A549 (cell line): ENCODE measurements at regions not wholly inside any gene's neighbourhood (a gene's known extent, or its start where the extent isn't known, plus 50 kb on each side); places are given as distances from the start of the nearest gene placed in this dataset.

ENCODE experiments used
- ATAC-seq, 2 experiments: fragments of 200-7000 bp in 1 of 2; fragments of >200 bp in 1 of 2; cut with Nextera tagmentation in 1 of 2; cut with Tn5 transposase in 1 of 2; 3 replicates each; pipeline versions ENCODE4 v1.8.0 to v1.9.1; 2018 to 2020; ENCODE audit warnings: mild to moderate bottlenecking in 1 of 2, moderate library complexity in 1 of 2
- CTCF ChIA-PET: fragments of 300-600 bp; sonication (Branson Sonifier 250); formaldehyde crosslinking; extraction: SDS; loops from one replicate; lab custom pipeline; 2021; ENCODE audit warnings: antibody characterized with exemption, inconsistent platforms; lab: Yijun Ruan, JAX
- POLR2A ChIA-PET: fragments of 350-600 bp; formaldehyde crosslinking; extraction: SDS; loops from one replicate; lab custom pipeline; 2021; ENCODE audit warnings: antibody characterized with exemption, inconsistent platforms; lab: Yijun Ruan, JAX
- DNase-seq, 2 experiments: peaks; one replicate each; pipeline versions ENCODE4 v3.0.0 to v3.0.0-alpha.2; 2011 to 2016; ENCODE audit warnings: low read depth in 1 of 2, low spot score in 1 of 2
- FAIRE-seq: peaks from 2 replicates; lab custom pipeline; 2011; peaks lifted over from hg19 to GRCh38; lab: Jason Lieb, UNC
- H3K27ac ChIP-seq, 2 experiments: fragments of >200 bp; sonication (Bioruptor Twin); formaldehyde crosslinking; 3 replicates each; pipeline ENCODE4 v1.5.1; 2016 to 2017
- H3K4me1 ChIP-seq: fragments of >200 bp; sonication (Bioruptor Twin); formaldehyde crosslinking; 3 replicates; pipeline ENCODE4 v1.6.1; 2016
- H3K4me2 ChIP-seq: fragments of >200 bp; sonication (Bioruptor Twin); formaldehyde crosslinking; 3 replicates; pipeline ENCODE4 v1.6.1; 2016
- H3K4me3 ChIP-seq: fragments of >200 bp; sonication (Bioruptor Twin); formaldehyde crosslinking; 3 replicates; pipeline ENCODE4 v1.5.1; 2016
- H3K9me3 ChIP-seq: fragments of >200 bp; sonication (Bioruptor Twin); formaldehyde crosslinking; 3 replicates; pipeline ENCODE4 v1.6.1; 2016
- E2F6 ChIP-seq: IDR thresholded peaks from 2 replicates; pipeline ENCODE4 v1.6.1; 2012; ENCODE audit warnings: low read depth, borderline replicate concordance
- EHMT2 ChIP-seq: fragments of 200-600 bp; sonication (generic); IDR thresholded peaks from 2 replicates; pipeline ENCODE4 v1.6.1; 2016; ENCODE audit warnings: antibody characterized with exemption, low read depth, mild to moderate bottlenecking, moderate library complexity
- ESRRA ChIP-seq: fragments of 150-350 bp; IDR thresholded peaks from 2 replicates; pipeline ENCODE4 v1.6.1; 2014; ENCODE audit warnings: mild to moderate bottlenecking, low read length, borderline replicate concordance
- KDM1A ChIP-seq: fragments of 200-600 bp; sonication (generic); IDR thresholded peaks from 2 replicates; pipeline ENCODE4 v1.6.1; 2016; ENCODE audit warnings: low read depth, mild to moderate bottlenecking
- MAZ ChIP-seq: fragments of 150-350 bp; IDR thresholded peaks from 2 replicates; pipeline ENCODE4 v1.6.1; 2014; ENCODE audit warnings: antibody characterized with exemption, low read depth, low read length, borderline replicate concordance
- MYC ChIP-seq: IDR thresholded peaks from 2 replicates; pipeline ENCODE4 v1.6.1; 2012; ENCODE audit warnings: mild to moderate bottlenecking, inconsistent platforms, low read length, improper control_type of control experiment, borderline replicate concordance
- NPAS2 ChIP-seq: fragments of 250-450 bp; sonication (Bioruptor Pico); IDR thresholded peaks from 2 replicates; pipeline ENCODE4 v1.8.0; 2022; ENCODE audit warnings: mild to moderate bottlenecking, moderate library complexity, borderline replicate concordance
- NR3C1 ChIP-seq: fragments of >200 bp; sonication (Bioruptor Twin); formaldehyde crosslinking; IDR thresholded peaks from 3 replicates; pipeline ENCODE4 v1.6.1; 2017
- PBX3 ChIP-seq: IDR thresholded peaks from 2 replicates; pipeline ENCODE4 v1.6.1; 2012
- RCOR1 ChIP-seq: fragments of 150-350 bp; IDR thresholded peaks from 2 replicates; pipeline ENCODE4 v1.6.1; 2014; ENCODE audit warnings: antibody characterized with exemption, low read length, low read depth
- REST ChIP-seq: fragments of 200-600 bp; sonication (generic); IDR thresholded peaks from 2 replicates; pipeline ENCODE4 v1.6.1; 2016; ENCODE audit warnings: antibody characterized with exemption, mild to moderate bottlenecking, moderate library complexity
- RFX5 ChIP-seq: fragments of 450-650 bp; IDR thresholded peaks from 2 replicates; pipeline ENCODE4 v1.7.1; 2014; ENCODE audit warnings: antibody characterized with exemption, mild to moderate bottlenecking, moderate library complexity
- SREBF2 ChIP-seq: fragments of 450-650 bp; IDR thresholded peaks from 2 replicates; pipeline ENCODE4 v1.6.1; 2014; ENCODE audit warnings: mild to moderate bottlenecking, moderate library complexity
- TP53 ChIP-seq: fragments of 250-450 bp; sonication (Bioruptor Pico); IDR thresholded peaks from 2 replicates; pipeline ENCODE4 v1.5.0; 2021; ENCODE audit warnings: mild to moderate bottlenecking, moderate library complexity
- USF2 ChIP-seq: fragments of 450-650 bp; IDR thresholded peaks from 2 replicates; pipeline ENCODE4 v1.6.1; 2014; ENCODE audit warnings: antibody characterized with exemption
- WGBS: methylation state at CpG from one replicate; pipeline ENCODE4 v1.1.6; 2017; ENCODE audit errors: missing lambda C conversion rate; 5-methylcytosine and 5-hydroxymethylcytosine counted together
- TF ChIP-seq, protein P1 (sequence below): fragments of >200 bp; sonication (Bioruptor Twin); formaldehyde crosslinking; IDR thresholded peaks from 3 replicates; pipeline ENCODE4 v1.6.1; 2016
- TF ChIP-seq, protein P2 (sequence below): fragments of 250-450 bp; sonication (Bioruptor Pico); IDR thresholded peaks from 2 replicates; pipeline ENCODE4 v1.5.0; 2020; ENCODE audit warnings: low read depth, mild to moderate bottlenecking, moderate library complexity

GRCh38 chr6:169344750-169345065 is 91.1 kb upstream of the THBS2 start:
- Histone ChIP-seq H3K4me2 (no peak overlapping the region), H3K9me3 (no peaks in the 10 kb centered on the region), H3K27ac (no peak overlapping the region), H3K4me1 (peaks cover 11% of the 10 kb centered on the region), H3K4me3 (no peak overlapping the region)
- no peak for FAIRE-seq
- DNase-seq, result no peak
- 56% methylated on average over 6 of the region's 7 CpGs for WGBS
- ChIA-PET POLR2A (no interaction called here), CTCF (no interaction called here)
- TF ChIP-seq NR3C1, result no peak
- TF ChIP-seq SREBF2, result no peak
- TF ChIP-seq MYC, result no peak
- TF ChIP-seq PBX3, result no peak
- TF ChIP-seq RCOR1, result no peak
- no peak for TF ChIP-seq ESRRA
- TF ChIP-seq, protein P1, sequence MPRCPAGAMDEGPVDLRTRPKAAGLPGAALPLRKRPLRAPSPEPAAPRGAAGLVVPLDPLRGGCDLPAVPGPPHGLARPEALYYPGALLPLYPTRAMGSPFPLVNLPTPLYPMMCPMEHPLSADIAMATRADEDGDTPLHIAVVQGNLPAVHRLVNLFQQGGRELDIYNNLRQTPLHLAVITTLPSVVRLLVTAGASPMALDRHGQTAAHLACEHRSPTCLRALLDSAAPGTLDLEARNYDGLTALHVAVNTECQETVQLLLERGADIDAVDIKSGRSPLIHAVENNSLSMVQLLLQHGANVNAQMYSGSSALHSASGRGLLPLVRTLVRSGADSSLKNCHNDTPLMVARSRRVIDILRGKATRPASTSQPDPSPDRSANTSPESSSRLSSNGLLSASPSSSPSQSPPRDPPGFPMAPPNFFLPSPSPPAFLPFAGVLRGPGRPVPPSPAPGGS, result no peak
- TF ChIP-seq NPAS2 (CRISPR knock-in tag), result no peak
- no peak for TF ChIP-seq E2F6
- TF ChIP-seq MAZ, result no peak
- ATAC-seq, result no peak

DNA sequence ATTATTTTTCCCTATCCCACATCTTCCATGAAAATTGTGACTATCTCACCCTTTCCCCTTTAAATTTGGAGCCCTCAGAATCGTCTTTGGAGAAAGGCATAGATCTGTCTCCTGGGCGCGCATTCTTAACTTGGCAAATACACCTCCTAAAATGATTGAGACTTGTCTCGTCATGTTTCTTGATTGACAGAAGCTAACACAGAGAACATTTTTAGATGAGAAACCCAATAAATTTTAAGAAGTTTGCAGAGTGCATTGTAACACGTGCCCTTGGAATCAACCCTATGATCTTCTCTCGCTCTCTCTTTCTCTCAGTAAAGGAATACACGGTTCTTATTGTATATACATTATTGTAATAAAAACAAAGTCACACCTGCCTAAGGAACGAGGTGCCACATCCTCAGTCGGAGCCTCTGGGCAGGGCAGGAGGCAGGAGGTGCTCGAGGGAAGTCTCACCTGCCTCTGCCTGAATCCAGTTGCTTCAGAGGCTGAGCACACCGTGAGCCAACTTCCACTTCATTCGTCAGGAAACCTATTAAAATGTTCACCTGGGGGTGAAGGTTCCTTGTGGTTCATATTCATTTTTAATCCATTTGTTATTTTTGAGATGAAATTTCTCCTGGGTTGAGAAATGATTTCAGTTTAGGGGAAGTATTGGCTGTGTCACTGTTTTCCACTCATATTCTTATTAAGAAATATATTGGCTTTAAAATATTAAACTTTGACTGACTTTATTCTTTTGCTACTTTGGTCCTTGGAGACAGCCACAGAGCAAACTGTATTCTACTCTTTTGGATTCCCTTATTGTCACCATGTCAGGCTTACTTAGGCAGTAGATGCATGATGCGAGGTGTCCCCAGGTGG is 90.5 kb upstream of the THBS2 start:
- POLR2A ChIA-PET, result no interaction called here
- FAIRE-seq (no peak), ATAC-seq (no peak), DNase-seq (no peak)
- CTCF ChIA-PET, result no interaction called here
- WGBS, result 67% methylated on average over 13 of the region's 13 CpGs
- Histone ChIP-seq H3K4me2 (no peak overlapping the region), H3K4me3 (no peak overlapping the region), H3K9me3 (no peaks in the 10 kb centered on the region), H3K4me1 (peaks cover 11% of the 10 kb centered on the region), H3K27ac (no peak overlapping the region)
- TF ChIP-seq REST (no peak), USF2 (no peak), KDM1A (no peak), EHMT2 (no peak), TP53 (no peak), SREBF2 (no peak), RFX5 (no peak)
- TF ChIP-seq, protein P2, sequence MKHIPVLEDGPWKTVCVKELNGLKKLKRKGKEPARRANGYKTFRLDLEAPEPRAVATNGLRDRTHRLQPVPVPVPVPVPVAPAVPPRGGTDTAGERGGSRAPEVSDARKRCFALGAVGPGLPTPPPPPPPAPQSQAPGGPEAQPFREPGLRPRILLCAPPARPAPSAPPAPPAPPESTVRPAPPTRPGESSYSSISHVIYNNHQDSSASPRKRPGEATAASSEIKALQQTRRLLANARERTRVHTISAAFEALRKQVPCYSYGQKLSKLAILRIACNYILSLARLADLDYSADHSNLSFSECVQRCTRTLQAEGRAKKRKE (CRISPR knock-in tag), result no peak
